ENCODE measurements at regions not wholly inside any gene's neighbourhood (a gene's known extent, or its start where the extent isn't known, plus 50 kb on each side); places are given as distances from the start of the nearest gene placed in this dataset.

DNA sequence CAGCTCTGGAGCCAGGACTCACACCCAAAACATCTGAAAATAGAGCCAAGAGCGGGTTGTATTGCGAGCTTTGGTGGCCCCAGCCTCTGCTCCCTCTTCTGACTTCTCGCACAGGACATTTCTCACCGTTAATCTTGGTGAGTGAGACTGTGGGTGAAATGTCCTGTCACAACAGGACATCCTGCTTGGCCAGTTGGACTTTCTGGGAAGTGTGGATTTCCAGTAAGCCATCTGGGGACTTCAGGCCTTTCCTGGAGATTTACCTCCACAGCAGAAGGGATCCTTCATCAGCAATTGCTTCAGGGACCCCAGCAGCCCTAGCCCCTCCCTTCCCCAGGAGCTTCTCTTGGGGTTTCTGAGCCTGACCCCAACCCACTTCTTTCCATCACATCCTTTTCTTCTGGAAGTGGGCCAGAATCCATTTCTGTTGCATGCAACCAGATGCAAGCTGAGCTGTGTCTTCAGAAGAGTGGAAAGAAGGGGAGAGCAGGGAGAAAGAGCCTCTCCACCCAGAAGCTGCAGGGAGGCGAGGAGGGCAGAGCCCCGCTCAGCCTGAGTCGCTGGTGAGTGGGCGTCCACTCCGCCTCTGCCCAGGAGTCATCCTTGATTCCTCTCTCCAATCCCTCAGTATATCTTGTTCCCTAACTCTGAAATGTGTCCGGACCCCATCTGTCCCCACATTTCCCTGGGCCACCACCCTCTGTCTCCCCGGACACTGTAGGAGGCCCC is 50.3 kb upstream of the GADD45G start:
- no peak for DNase-seq

DNA sequence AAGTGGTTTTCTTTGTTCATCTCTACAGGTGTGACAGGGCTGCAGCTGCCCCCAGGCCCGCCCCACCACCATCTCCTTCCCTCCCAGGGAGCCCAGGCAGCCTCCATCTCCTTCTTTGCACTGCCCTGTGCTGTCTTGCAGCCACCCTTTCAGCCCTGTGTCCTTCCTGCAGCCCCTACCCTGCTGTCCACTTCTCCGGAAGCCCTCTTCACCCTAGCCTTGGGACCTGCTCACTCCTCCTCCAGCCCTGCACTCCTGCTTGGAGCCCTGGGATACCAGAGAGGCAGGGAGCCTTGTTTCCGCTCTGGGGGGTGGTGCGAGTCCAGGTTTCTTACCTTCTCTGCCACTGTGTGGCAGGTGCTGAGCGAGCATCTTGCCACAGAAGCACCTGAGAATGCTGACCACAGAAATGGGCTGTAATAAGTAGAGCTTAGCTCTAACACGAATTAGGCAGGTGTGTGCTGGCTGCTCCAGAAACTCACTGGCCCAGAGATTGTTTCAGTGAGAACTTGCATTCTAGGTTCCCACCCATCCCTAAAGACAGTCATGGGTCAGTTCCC is 51.3 kb upstream of the GADD45G start:
- no peak for DNase-seq

GRCh38 chr9:89550346-89550927 is 52.5 kb upstream of the SEMA4D start:
- DNase-seq: no peak

DNA sequence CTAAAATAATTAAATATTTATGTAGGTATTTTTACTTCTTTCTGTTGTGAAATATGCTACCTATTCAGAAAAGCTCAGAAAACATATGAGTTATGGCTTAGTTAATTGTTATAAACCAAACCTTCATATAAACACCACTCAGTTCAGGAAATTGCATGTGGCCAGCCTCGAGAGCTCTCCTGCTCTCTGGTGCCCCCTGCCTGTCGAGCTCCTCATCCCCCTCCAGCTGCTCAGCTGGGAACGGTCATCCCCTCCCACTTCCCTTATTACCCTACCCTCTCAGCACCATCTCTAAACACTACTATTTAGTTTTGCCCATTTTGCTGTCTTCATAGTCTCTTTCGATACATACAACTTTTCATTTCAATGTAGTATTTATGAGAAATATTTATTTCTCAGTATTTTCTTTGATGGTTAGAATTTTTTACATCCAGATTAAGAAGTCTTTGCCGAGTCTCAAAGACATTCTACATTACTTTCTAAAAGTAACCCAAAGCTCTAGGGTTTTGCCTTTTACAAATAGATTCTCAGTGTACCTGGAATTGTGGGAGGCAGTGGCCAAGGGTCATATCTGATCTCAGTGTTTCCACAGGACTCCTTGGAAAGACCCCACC is 51.2 kb upstream of the SEMA4D start:
- peak; percentile 89 for DNase-seq

- DNase-seq: no peak
Measured at GRCh38 chr9:89548071-89548638, 50.2 kb upstream of the SEMA4D start.
